T-cell (primary cell): ENCODE measurements at regions not wholly inside any gene's neighbourhood (a gene's known extent, or its start where the extent isn't known, plus 50 kb on each side); places are given as distances from the start of the nearest gene placed in this dataset.

Experiments
- ATAC-seq, 4 experiments: fragments of 200-7000 bp in 3 of 4; fragments of 150-1000 bp in 1 of 4; cut with Tn5 transposase; replicated peaks in 1 of 4; 1 replicate in 3 of 4; 2 replicates in 1 of 4; pipeline ENCODE4 v1.10.0; 2021; ENCODE audit warnings: moderate library complexity in 3 of 4, mild to moderate bottlenecking in 2 of 4, moderate number of reproducible peaks in 1 of 4
- CTCF ChIA-PET, 2 donors: fragments of 300-600 bp; sonication (Branson Sonifier 250); formaldehyde crosslinking; loops; one replicate each; lab custom pipeline; 2022; ENCODE audit warnings: antibody characterized with exemption in 2 of 2; lab: Charles Lee
- POLR2A ChIA-PET, 2 donors: fragments of 300-600 bp; sonication (Branson Sonifier 250); formaldehyde crosslinking; loops; one replicate each; lab custom pipeline; 2022; ENCODE audit warnings: antibody characterized with exemption in 2 of 2; lab: Charles Lee
- DNase-seq, 35 experiments: peaks; one replicate each; pipeline versions ENCODE4 v3.0.0 to v3.0.0-alpha.2; 2013 to 2023
- H3K27ac ChIP-seq: one replicate; pipeline ENCODE4 v1.5.1; 2013; ENCODE audit warnings: low read length
- H3K27me3 ChIP-seq, 2 experiments: replicated peaks in 1 of 2; 1 replicate in 1 of 2; 2 replicates in 1 of 2; pipeline versions ENCODE4 v1.6.1 to v1.7.0; 2013; ENCODE audit warnings: low read length in 1 of 2, mixed read lengths in 1 of 2; ENCODE audit not compliant: control insufficient read depth in 2 of 2, insufficient read depth in 2 of 2; ENCODE audit errors: extremely low read depth in 1 of 2
- H3K36me3 ChIP-seq, 2 donors: 1 replicate in 1 of 2; 2 replicates in 1 of 2; pipeline versions ENCODE4 v1.6.1 to v1.7.0; 2013; ENCODE audit warnings: low read length in 1 of 2; ENCODE audit not compliant: control insufficient read depth in 2 of 2, insufficient read depth in 1 of 2; ENCODE audit errors: extremely low read depth in 1 of 2
- H3K4me1 ChIP-seq, 2 experiments: 1 replicate in 1 of 2; 2 replicates in 1 of 2; pipeline versions ENCODE4 v1.6.1 to v1.7.0; 2013; ENCODE audit warnings: low read length in 2 of 2, mixed read lengths in 1 of 2; ENCODE audit not compliant: insufficient read depth in 2 of 2, control insufficient read depth in 1 of 2; ENCODE audit errors: extremely low read depth in 1 of 2
- H3K4me3 ChIP-seq, 2 donors: 1 replicate in 1 of 2; 2 replicates in 1 of 2; pipeline versions ENCODE4 v1.5.1 to v1.7.0; 2013; ENCODE audit warnings: mild to moderate bottlenecking in 2 of 2, low read length in 1 of 2, moderate library complexity in 1 of 2; ENCODE audit not compliant: control insufficient read depth in 1 of 2; ENCODE audit errors: extremely low read depth in 1 of 2
- H3K9me3 ChIP-seq: 2 replicates; pipeline ENCODE4 v1.7.0; 2013
- H3K27ac Mint-ChIP-seq, 2 donors: one replicate each; pipeline ENCODE4 v1.8.0; 2020 to 2021; ENCODE audit warnings: mild to moderate bottlenecking in 2 of 2, mixed read lengths in 2 of 2
- H3K27me3 Mint-ChIP-seq, 2 donors: one replicate each; pipeline ENCODE4 v1.8.0; 2021 to 2022; ENCODE audit warnings: mixed read lengths in 2 of 2
- H3K36me3 Mint-ChIP-seq: one replicate; pipeline ENCODE4 v1.8.0; 2021; ENCODE audit warnings: mixed read lengths
- H3K4me1 Mint-ChIP-seq, 3 donors: one replicate each; pipeline ENCODE4 v1.8.0; 2020 to 2022; ENCODE audit warnings: mixed read lengths in 3 of 3, mild to moderate bottlenecking in 1 of 3
- H3K4me3 Mint-ChIP-seq, 3 donors: one replicate each; pipeline ENCODE4 v1.8.0; 2020 to 2022; ENCODE audit warnings: mild to moderate bottlenecking in 3 of 3, mixed read lengths in 3 of 3, moderate library complexity in 3 of 3
- H3K9me3 Mint-ChIP-seq, 3 donors: one replicate each; pipeline ENCODE4 v1.8.0; 2020 to 2022; ENCODE audit warnings: mixed read lengths in 3 of 3
- WGBS: methylation state at CpG from one replicate; pipeline ENCODE4 v1.1.5; 2013; ENCODE audit warnings: missing lambda C conversion rate; ENCODE audit not compliant: insufficient coverage; 5-methylcytosine and 5-hydroxymethylcytosine counted together

GRCh38 chr4:37538931-37539330, 147.2 kb downstream of the RELL1 start:
- ATAC-seq (no peak), DNase-seq (no peak)
- POLR2A ChIA-PET: no interaction called here
- CTCF ChIA-PET: no interaction called here
- no peaks in the 10 kb centered on the region for H3K9me3 Mint-ChIP-seq
- no peak overlapping the region for H3K4me3 Mint-ChIP-seq
- no peak overlapping the region for H3K4me3 ChIP-seq
- H3K36me3 Mint-ChIP-seq: no peaks in the 10 kb centered on the region
- H3K9me3 ChIP-seq: no peaks in the 10 kb centered on the region
- no peaks in the 10 kb centered on the region for H3K4me1 ChIP-seq
- H3K27me3 Mint-ChIP-seq: peaks cover 0 to 3% of the 10 kb centered on the region in 2 donors
- H3K36me3 ChIP-seq: no peaks in the 10 kb centered on the region
- H3K27ac ChIP-seq: no peak overlapping the region
- H3K27ac Mint-ChIP-seq: no peak overlapping the region
- H3K4me1 Mint-ChIP-seq: peaks cover 0 to 11% (median 0%) of the 10 kb centered on the region in 3 donors
- H3K27me3 ChIP-seq: no peaks in the 10 kb centered on the region
- 47% methylated on average over 4 of the region's 7 CpGs for WGBS

- WGBS: no CpG with 5 or more reads among the region's 2 CpGs
- Mint-ChIP-seq H3K4me3 (no peak overlapping the region), H3K36me3 (no peaks in the 10 kb centered on the region), H3K4me1 (peaks cover 0 to 11% (median 0%) of the 10 kb centered on the region in 3 donors), H3K27ac (no peak overlapping the region), H3K9me3 (no peaks in the 10 kb centered on the region), H3K27me3 (no peaks in the 10 kb centered on the region)
- CTCF ChIA-PET: no interaction called here
- no peaks in the 10 kb centered on the region for H3K27me3 ChIP-seq
- DNase-seq (no peak), ATAC-seq (no peak)
- H3K4me3 ChIP-seq: no peak overlapping the region
- no peaks in the 10 kb centered on the region for H3K9me3 ChIP-seq
- no peak overlapping the region for H3K27ac ChIP-seq
- H3K4me1 ChIP-seq: no peaks in the 10 kb centered on the region
- no peaks in the 10 kb centered on the region for H3K36me3 ChIP-seq
- POLR2A ChIA-PET: no interaction called here
These were observed 148.7 kb downstream of the RELL1 start for GRCh38 chr4:37537484-37537883.

GRCh38 chr4:37535872-37536271, 150.3 kb downstream of the RELL1 start:
- no peak overlapping the region for H3K4me3 Mint-ChIP-seq
- Histone ChIP-seq H3K4me3 (no peak overlapping the region), H3K27me3 (no peaks in the 10 kb centered on the region), H3K36me3 (no peaks in the 10 kb centered on the region), H3K4me1 (no peaks in the 10 kb centered on the region), H3K27ac (no peak overlapping the region), H3K9me3 (no peaks in the 10 kb centered on the region)
- peaks cover 0 to 11% (median 0%) of the 10 kb centered on the region in 3 donors for H3K4me1 Mint-ChIP-seq
- ChIA-PET POLR2A (no interaction called here), CTCF (no interaction called here)
- H3K27me3 Mint-ChIP-seq: peaks cover 0 to 4% of the 10 kb centered on the region in 2 donors
- ATAC-seq: no peak
- no peaks in the 10 kb centered on the region for H3K9me3 Mint-ChIP-seq
- DNase-seq: no peak
- WGBS: no CpG with 5 or more reads among the region's 2 CpGs
- H3K27ac Mint-ChIP-seq: no peak overlapping the region
- H3K36me3 Mint-ChIP-seq: no peaks in the 10 kb centered on the region

DNA sequence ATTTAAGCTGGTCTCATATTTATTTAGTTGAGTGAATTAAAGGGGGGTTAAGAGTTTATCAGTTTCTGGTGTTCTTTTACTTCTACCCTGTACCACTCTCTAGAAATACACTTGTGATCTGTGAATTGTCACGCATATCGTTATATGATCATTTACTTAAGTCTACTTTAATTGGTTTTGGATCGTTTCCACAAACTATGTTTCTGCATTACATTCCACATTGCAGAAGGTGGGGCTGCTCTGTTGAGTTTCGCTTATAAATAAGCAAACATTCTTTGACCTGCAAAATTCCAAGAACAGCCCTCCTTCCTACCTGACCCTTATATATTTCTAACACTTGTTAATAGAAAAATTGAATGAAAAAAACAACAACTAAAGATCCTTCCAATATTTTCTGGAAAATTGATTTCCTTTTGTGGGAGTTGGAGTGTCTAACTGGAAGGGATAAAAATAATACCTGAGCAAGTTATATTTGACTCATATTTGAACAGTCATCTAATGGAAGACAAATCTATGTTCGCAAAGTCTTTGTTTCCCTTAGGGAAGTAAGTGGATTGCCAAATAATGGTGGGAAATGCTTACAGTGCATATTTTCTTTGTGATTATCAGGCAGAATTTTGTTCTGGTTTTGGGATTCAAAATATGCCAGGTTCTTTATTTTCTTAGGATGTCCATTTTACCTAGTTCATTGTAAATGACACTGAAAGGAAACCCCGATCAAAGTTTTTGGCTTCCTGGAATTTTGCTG, 152.7 kb downstream of the RELL1 start:
- H3K27ac ChIP-seq: no peak overlapping the region
- DNase-seq (no peak), ATAC-seq (no peak)
- H3K9me3 Mint-ChIP-seq: no peaks in the 10 kb centered on the region
- 100% methylated on average over 1 of the region's 6 CpGs for WGBS
- H3K4me1 Mint-ChIP-seq: peaks cover 0 to 11% (median 0%) of the 10 kb centered on the region in 3 donors
- H3K36me3 Mint-ChIP-seq: no peaks in the 10 kb centered on the region
- no peak overlapping the region for H3K27ac Mint-ChIP-seq
- peaks cover 2 to 6% of the 10 kb centered on the region in 2 donors for H3K27me3 Mint-ChIP-seq
- ChIA-PET POLR2A (no interaction called here), CTCF (no interaction called here)
- H3K36me3 ChIP-seq: no peaks in the 10 kb centered on the region
- H3K4me3 ChIP-seq: no peak overlapping the region
- H3K9me3 ChIP-seq: no peaks in the 10 kb centered on the region
- no peak overlapping the region for H3K4me3 Mint-ChIP-seq
- no peaks in the 10 kb centered on the region for H3K27me3 ChIP-seq
- H3K4me1 ChIP-seq: no peaks in the 10 kb centered on the region

DNA sequence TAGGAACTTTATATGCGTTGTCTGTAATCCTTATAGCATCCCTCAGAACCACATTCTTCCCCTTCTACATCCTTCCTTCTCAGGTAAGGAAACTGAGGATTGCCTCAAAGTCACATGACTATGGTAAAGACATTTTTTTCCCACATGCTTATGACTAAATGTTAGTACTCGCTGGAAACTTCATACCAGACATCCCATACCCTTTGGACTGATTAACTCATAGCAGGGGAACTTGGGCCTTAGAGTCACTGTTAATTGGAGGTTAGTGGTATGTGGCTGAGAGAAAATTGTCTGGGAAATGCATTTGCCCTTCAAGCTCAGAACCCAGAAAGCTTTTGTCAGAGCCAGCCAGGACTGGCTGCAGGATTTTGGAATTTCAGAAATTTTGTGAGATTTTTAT, 155.0 kb downstream of the RELL1 start:
- Mint-ChIP-seq H3K27ac (no peak overlapping the region), H3K27me3 (peaks cover 2 to 6% of the 10 kb centered on the region in 2 donors), H3K36me3 (no peaks in the 10 kb centered on the region), H3K9me3 (no peaks in the 10 kb centered on the region), H3K4me3 (no peak overlapping the region), H3K4me1 (no peaks in the 10 kb centered on the region)
- Histone ChIP-seq H3K27ac (no peak overlapping the region), H3K27me3 (no peaks in the 10 kb centered on the region), H3K9me3 (no peaks in the 10 kb centered on the region), H3K4me1 (no peaks in the 10 kb centered on the region), H3K36me3 (no peaks in the 10 kb centered on the region), H3K4me3 (no peak overlapping the region)
- DNase-seq (no peak), ATAC-seq (no peak)
- WGBS: 100% methylated on average over 1 of the region's 2 CpGs
- ChIA-PET CTCF (no interaction called here), POLR2A (no interaction called here)

DNA sequence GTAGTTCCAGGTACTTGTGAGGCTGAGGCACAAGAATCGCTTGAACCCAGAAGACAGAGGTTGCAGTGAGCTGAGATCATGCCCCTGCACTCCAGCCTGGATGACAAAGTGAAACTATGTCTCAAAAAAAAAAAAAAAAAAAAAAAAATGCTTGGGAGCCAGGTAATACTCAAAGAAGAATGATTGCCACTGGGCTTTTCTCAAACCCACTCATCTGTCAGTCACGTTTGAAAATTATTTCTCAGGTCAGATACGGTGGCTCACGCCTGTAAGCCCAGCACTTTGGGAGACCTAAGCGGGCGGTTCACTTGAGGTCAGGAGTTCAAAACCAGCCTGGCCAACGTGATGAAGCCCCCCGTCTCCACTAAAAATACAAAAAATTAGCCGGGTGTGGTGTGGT, 155.7 kb downstream of the RELL1 start:
- no peaks in the 10 kb centered on the region for H3K36me3 ChIP-seq
- no peak for ATAC-seq
- WGBS: 85% methylated on average over 3 of the region's 9 CpGs
- Mint-ChIP-seq H3K4me1 (no peaks in the 10 kb centered on the region), H3K9me3 (no peaks in the 10 kb centered on the region), H3K4me3 (no peak overlapping the region), H3K27me3 (peaks cover 4 to 9% of the 10 kb centered on the region in 2 donors), H3K36me3 (no peaks in the 10 kb centered on the region), H3K27ac (no peak overlapping the region)
- no peak overlapping the region for H3K4me3 ChIP-seq
- ChIA-PET CTCF (no interaction called here), POLR2A (no interaction called here)
- no peaks in the 10 kb centered on the region for H3K4me1 ChIP-seq
- no peaks in the 10 kb centered on the region for H3K27me3 ChIP-seq
- no peak overlapping the region for H3K27ac ChIP-seq
- no peak for DNase-seq
- no peaks in the 10 kb centered on the region for H3K9me3 ChIP-seq
